Astrocyte (in vitro differentiated cells and primary cell): ENCODE measurements at regions not wholly inside any gene's neighbourhood (a gene's known extent, or its start where the extent isn't known, plus 50 kb on each side); places are given as distances from the start of the nearest gene placed in this dataset.

Source experiments
- EZH2 ChIP-seq: IDR thresholded peaks from 2 replicates; pipeline ENCODE4 v1.6.1; 2012; ENCODE audit warnings: mild to moderate bottlenecking, low read length, inconsistent platforms; ENCODE audit not compliant: insufficient read depth
- TF ChIP-seq, protein P1 (sequence below): IDR thresholded peaks from 2 replicates; pipeline ENCODE4 v1.5.1; 2011; ENCODE audit warnings: low read depth, mild to moderate bottlenecking, inconsistent platforms, low read length, moderate library complexity; ENCODE audit not compliant: insufficient read depth

DNA sequence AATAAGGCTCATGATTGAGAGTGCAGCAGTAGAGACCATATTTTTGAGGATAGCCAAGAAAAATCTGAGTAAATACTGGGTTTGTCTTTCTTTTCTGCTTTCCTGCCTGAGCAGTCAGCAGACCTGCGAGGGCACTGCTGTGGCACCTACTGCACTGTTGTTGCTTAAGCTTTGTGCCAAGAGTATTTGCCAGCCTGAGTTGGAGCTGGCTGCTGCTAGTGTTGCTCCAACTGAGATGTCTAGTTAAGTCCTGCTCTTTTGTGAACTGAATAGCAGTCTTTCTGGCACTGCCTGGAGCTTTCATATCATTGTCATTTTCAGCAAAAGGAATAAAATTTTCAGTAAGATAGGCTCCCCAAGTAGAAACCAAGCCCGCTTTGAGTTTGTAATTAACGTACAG lies 214.5 kb upstream of the P2RY1 start:
- TF ChIP-seq, protein P1, sequence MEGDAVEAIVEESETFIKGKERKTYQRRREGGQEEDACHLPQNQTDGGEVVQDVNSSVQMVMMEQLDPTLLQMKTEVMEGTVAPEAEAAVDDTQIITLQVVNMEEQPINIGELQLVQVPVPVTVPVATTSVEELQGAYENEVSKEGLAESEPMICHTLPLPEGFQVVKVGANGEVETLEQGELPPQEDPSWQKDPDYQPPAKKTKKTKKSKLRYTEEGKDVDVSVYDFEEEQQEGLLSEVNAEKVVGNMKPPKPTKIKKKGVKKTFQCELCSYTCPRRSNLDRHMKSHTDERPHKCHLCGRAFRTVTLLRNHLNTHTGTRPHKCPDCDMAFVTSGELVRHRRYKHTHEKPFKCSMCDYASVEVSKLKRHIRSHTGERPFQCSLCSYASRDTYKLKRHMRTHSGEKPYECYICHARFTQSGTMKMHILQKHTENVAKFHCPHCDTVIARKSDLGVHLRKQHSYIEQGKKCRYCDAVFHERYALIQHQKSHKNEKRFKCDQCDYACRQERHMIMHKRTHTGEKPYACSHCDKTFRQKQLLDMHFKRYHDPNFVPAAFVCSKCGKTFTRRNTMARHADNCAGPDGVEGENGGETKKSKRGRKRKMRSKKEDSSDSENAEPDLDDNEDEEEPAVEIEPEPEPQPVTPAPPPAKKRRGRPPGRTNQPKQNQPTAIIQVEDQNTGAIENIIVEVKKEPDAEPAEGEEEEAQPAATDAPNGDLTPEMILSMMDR, result no peak
- no peak for TF ChIP-seq EZH2
